DOHH2 (cell line): ENCODE measurements at regions not wholly inside any gene's neighbourhood (a gene's known extent, or its start where the extent isn't known, plus 50 kb on each side); places are given as distances from the start of the nearest gene placed in this dataset.
A peak's percentile ranks its signal among the peaks of the same experiment; 100 is the strongest.

ENCODE experiments used
- H3F3A ChIP-seq: fragments of 200-600 bp; sonication (generic), shearing (Covaris generic); 2 replicates; pipeline ENCODE4 v1.6.0; 2016; ENCODE audit warnings: antibody characterized with exemption, mild to moderate bottlenecking; ENCODE audit not compliant: control insufficient read depth, insufficient read depth
- H3K27ac ChIP-seq: fragments of 200-600 bp; sonication (generic); 2 replicates; pipeline ENCODE4 v1.5.1; 2014; ENCODE audit warnings: low read depth, mild to moderate bottlenecking, low read length, moderate library complexity
- H3K27me3 ChIP-seq: fragments of 200-600 bp; sonication (generic); 2 replicates; pipeline ENCODE4 v1.6.1; 2014; ENCODE audit warnings: mild to moderate bottlenecking, low read length, mixed read lengths; ENCODE audit not compliant: control insufficient read depth
- H3K36me3 ChIP-seq: fragments of 200-600 bp; sonication (generic); 2 replicates; pipeline ENCODE4 v1.6.1; 2014; ENCODE audit warnings: mild to moderate bottlenecking, low read length, moderate library complexity, mixed read lengths; ENCODE audit not compliant: control insufficient read depth
- H3K4me1 ChIP-seq: fragments of 200-600 bp; sonication (generic); 2 replicates; pipeline ENCODE4 v1.6.1; 2014; ENCODE audit warnings: mild to moderate bottlenecking, low read length, mixed read lengths; ENCODE audit not compliant: control insufficient read depth
- H3K4me2 ChIP-seq: fragments of 200-600 bp; sonication (generic); 2 replicates; pipeline ENCODE4 v1.6.0; 2014; ENCODE audit warnings: mild to moderate bottlenecking, low read length, moderate library complexity
- H3K4me3 ChIP-seq: fragments of 200-600 bp; sonication (generic); 2 replicates; pipeline ENCODE4 v1.5.1; 2014; ENCODE audit warnings: mild to moderate bottlenecking, low read length, mixed read lengths
- H3K79me2 ChIP-seq: fragments of 200-600 bp; sonication (generic); 2 replicates; pipeline ENCODE4 v1.6.1; 2014; ENCODE audit warnings: mild to moderate bottlenecking, low read length, mixed read lengths; ENCODE audit not compliant: control insufficient read depth
- H3K9me2 ChIP-seq: fragments of 200-600 bp; sonication (generic); replicated peaks from 2 replicates; pipeline ENCODE4 v1.6.1; 2014; ENCODE audit warnings: mild to moderate bottlenecking, low read length, mixed read lengths; ENCODE audit not compliant: control insufficient read depth
- H3K9me3 ChIP-seq: fragments of 200-600 bp; sonication (generic); 2 replicates; pipeline ENCODE4 v1.6.1; 2014; ENCODE audit warnings: antibody characterized with exemption, low read length, mixed read lengths; ENCODE audit not compliant: control insufficient read depth, insufficient read depth
- H4K20me1 ChIP-seq: fragments of 200-600 bp; sonication (generic); 2 replicates; pipeline ENCODE4 v1.6.0; 2014; ENCODE audit warnings: low read depth, mild to moderate bottlenecking, antibody characterized with exemption, low read length, moderate library complexity; ENCODE audit not compliant: control insufficient read depth, insufficient read depth
- EZH2phosphoT487 ChIP-seq: fragments of 200-600 bp; sonication (generic); IDR thresholded peaks from 2 replicates; pipeline ENCODE4 v1.6.1; 2017; ENCODE audit warnings: borderline replicate concordance, mild to moderate bottlenecking, antibody characterized with exemption, low read length, moderate library complexity, mixed read lengths
- TF ChIP-seq, protein P1 (sequence below): fragments of 200-600 bp; sonication (generic); IDR thresholded peaks from one replicate; pipeline ENCODE4 v1.5.1; 2014; ENCODE audit warnings: antibody characterized with exemption, mild to moderate bottlenecking, low read depth, low read length; ENCODE audit not compliant: poor library complexity, severe bottlenecking

DNA sequence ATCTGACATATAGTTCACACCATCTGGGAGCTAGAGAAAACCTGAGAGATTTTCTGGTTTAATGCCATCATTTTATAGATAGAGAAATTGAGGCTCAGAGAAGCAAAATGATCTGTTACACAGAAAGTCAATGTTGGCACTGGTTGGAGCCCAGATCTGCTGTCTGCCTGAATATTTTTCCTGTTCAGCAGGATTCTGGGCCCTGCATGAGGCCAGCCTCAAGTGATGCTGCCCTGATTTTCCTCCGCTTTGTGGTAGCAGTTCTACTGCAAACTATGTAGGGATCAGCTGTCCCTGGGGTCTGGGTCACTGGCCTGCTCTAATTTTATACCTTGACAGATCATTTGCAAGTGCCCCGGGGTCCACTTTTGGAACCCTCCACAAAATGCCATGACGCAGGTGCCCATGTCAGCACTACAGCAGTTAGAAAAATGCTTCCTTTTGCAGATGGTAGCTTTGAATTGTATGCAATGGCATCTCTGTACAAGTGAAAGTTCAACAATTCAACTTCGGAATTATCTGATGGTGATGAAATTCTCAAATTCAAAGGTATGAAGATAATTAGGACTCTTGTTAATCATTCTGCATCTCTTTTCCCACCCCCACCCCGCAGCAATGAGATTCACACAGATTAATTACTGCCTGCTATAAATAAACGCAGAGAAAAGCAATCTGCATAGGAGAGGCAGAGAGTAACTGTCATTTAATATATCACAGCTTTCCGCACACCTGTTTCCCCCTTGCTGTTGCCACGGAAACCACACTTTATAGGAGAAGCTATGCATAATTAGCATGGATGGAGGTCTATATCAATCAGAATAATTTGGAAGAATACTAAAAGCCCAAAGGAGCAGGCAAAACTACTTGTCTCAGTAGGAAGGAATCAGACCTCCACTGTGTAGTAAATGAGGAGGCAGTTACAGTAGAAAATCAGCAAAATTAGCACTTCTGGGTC is 222.6 kb downstream of the PDCD6IP start:
- Histone ChIP-seq H3K4me3 (peak overlapping the region; percentile 74), H3K9me2 (no peaks in the 10 kb centered on the region), H3K27me3 (no peaks in the 10 kb centered on the region), H3K9me3 (peaks cover 4% of the 10 kb centered on the region; the same call in 1 of the 2 replicates), H3K79me2 (no peaks in the 10 kb centered on the region), H3K4me2 (peak overlapping the region; percentile 95), H4K20me1 (no peaks in the 10 kb centered on the region), H3K4me1 (peaks cover 91% of the 10 kb centered on the region), H3K27ac (peak overlapping the region; percentile 98), H3F3A (peaks cover 39% of the 10 kb centered on the region), H3K36me3 (peaks cover 12% of the 10 kb centered on the region)
- no peak for TF ChIP-seq EZH2phosphoT487
- TF ChIP-seq, protein P1, sequence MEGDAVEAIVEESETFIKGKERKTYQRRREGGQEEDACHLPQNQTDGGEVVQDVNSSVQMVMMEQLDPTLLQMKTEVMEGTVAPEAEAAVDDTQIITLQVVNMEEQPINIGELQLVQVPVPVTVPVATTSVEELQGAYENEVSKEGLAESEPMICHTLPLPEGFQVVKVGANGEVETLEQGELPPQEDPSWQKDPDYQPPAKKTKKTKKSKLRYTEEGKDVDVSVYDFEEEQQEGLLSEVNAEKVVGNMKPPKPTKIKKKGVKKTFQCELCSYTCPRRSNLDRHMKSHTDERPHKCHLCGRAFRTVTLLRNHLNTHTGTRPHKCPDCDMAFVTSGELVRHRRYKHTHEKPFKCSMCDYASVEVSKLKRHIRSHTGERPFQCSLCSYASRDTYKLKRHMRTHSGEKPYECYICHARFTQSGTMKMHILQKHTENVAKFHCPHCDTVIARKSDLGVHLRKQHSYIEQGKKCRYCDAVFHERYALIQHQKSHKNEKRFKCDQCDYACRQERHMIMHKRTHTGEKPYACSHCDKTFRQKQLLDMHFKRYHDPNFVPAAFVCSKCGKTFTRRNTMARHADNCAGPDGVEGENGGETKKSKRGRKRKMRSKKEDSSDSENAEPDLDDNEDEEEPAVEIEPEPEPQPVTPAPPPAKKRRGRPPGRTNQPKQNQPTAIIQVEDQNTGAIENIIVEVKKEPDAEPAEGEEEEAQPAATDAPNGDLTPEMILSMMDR, result no peak

DNA sequence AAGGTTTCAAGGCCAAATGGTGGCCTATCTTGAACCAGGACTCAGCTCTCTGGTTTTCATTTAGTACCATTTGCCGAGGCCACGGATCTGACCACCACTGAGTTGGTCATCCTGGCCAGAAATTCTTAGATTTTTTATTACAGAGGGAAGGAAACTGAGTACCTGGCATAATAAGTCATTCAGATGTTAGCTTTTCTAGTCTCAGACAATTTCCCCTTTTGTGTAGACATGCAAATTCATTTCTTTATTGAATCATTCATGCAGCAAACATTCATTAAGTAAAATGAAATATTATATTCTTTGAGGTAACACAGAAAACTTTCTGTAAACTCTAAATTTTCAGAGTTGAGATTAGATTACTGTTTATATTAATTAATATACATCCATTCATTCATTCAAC is 223.7 kb downstream of the PDCD6IP start:
- peaks cover 39% of the 10 kb centered on the region for H3F3A ChIP-seq
- no peak for TF ChIP-seq EZH2phosphoT487
- TF ChIP-seq, protein P1, result no peak
- H3K4me3 ChIP-seq, result peak overlapping the region; percentile 74
- no peaks in the 10 kb centered on the region for H3K27me3 ChIP-seq
- no peaks in the 10 kb centered on the region for H3K79me2 ChIP-seq
- H3K9me2 ChIP-seq, result no peaks in the 10 kb centered on the region
- peaks cover 12% of the 10 kb centered on the region for H3K36me3 ChIP-seq
- peaks cover 81% of the 10 kb centered on the region for H3K4me1 ChIP-seq
- H3K27ac ChIP-seq, result peak overlapping the region; percentile 98
- H4K20me1 ChIP-seq, result no peaks in the 10 kb centered on the region
- peaks cover 4% of the 10 kb centered on the region; the same call in 1 of the 2 replicates for H3K9me3 ChIP-seq
- H3K4me2 ChIP-seq, result peak overlapping the region; percentile 95

DNA sequence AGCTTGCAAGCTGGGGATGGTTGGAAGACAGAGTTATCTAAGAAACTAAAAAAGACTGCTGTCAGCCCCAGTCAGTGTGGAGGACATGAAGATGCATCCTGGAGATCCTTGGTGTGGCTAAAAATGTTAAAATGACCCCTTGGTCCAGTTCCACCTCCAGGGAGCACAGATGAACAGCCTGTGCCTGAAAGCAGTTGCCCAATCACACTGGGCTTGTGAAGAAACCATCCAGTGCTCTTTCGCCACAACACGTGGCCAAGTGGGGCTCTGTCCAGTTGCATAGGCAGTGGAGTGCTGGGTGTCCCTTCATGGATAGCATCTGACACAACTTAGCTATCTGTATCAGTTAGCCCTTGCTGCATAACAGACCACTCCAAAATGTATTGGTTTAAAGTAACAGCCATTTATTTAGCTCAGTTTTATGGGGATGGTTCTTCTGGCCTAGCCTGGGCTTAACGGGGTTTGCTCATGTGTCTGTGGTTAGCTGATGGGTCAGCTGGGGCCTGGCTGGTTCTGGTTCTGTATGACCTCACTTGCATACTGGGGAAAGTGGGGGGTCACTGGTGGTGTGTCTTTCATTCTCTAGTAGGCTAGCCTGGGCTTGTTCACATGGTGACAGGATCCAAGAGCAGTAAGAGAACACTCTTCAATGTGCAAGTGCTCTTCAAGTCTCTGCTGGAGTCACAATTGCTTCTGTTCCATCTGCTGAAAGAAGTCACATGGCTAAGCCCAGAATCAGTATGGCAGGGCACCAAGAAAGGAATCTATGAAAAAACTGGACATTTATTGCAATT is 226.2 kb downstream of the PDCD6IP start:
- no peak overlapping the region for H3K4me3 ChIP-seq
- peaks cover 29% of the 10 kb centered on the region for H3F3A ChIP-seq
- H3K36me3 ChIP-seq, result peaks cover 11% of the 10 kb centered on the region
- no peak overlapping the region for H3K4me2 ChIP-seq
- no peaks in the 10 kb centered on the region for H4K20me1 ChIP-seq
- H3K27ac ChIP-seq, result no peak overlapping the region
- no peak for TF ChIP-seq EZH2phosphoT487
- TF ChIP-seq, protein P1, result no peak
- peaks cover 4% of the 10 kb centered on the region; the same call in 1 of the 2 replicates for H3K9me3 ChIP-seq
- H3K4me1 ChIP-seq, result peaks cover 73% of the 10 kb centered on the region
- H3K27me3 ChIP-seq, result no peaks in the 10 kb centered on the region
- no peaks in the 10 kb centered on the region for H3K9me2 ChIP-seq
- no peaks in the 10 kb centered on the region for H3K79me2 ChIP-seq
